ENCODE measurements at regions not wholly inside any gene's neighbourhood (a gene's known extent, or its start where the extent isn't known, plus 50 kb on each side); places are given as distances from the start of the nearest gene placed in this dataset.

DNA sequence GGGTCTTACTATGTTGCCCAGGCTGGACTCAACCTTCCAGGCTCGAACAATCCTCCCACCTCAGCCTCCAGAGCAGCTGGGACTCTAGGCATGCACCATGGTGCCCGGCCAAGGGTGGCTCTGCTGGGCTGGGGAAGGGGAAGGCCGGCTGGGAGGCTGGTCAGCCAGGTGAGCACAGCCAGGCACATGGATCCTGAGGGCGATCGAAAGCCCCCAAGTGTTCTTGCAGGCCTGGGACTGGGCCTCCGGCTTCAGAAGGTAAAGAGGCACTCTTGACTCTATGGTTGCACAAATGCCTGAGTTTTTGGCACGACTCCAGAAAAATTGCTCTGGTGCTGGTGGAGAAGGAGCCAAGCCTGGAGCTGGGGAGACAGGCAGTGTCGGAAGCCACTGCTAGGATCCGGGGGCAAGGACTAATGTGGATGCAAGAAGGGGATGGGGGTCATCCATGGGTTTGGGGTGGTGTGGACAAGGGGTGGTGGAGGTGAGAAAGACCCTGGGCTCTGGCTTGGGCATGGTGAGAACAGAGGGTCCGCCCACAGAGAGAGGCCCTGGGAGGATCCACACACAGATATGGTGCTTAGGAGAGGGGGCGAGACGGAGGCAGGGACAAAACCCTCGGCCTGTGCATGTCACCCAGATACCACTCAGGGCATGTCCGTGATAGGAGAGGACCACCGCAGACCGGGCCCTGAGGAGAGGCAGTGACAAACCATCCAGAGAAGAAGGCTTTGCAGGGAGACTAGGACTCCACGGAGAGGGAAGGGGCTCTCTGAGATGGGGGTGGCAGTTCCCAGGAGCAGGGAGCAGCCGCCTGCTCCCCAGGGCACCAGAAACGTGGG, 51.1 kb upstream of the COL5A1 start:
- no peaks in the 10 kb centered on the region for H3K27me3 ChIP-seq
- no peak overlapping the region for H3K4me3 ChIP-seq
- TF ChIP-seq, protein P1, sequence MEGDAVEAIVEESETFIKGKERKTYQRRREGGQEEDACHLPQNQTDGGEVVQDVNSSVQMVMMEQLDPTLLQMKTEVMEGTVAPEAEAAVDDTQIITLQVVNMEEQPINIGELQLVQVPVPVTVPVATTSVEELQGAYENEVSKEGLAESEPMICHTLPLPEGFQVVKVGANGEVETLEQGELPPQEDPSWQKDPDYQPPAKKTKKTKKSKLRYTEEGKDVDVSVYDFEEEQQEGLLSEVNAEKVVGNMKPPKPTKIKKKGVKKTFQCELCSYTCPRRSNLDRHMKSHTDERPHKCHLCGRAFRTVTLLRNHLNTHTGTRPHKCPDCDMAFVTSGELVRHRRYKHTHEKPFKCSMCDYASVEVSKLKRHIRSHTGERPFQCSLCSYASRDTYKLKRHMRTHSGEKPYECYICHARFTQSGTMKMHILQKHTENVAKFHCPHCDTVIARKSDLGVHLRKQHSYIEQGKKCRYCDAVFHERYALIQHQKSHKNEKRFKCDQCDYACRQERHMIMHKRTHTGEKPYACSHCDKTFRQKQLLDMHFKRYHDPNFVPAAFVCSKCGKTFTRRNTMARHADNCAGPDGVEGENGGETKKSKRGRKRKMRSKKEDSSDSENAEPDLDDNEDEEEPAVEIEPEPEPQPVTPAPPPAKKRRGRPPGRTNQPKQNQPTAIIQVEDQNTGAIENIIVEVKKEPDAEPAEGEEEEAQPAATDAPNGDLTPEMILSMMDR (IDR thresholded peaks at IDR 0.05): no peak
- DNase-seq: no peak
- intact Hi-C loops (cut with DNase I): no loop called here
- peak; percentile 37 for ATAC-seq
- H3K9me3 ChIP-seq: no peaks in the 10 kb centered on the region
- no peaks in the 10 kb centered on the region for H3K4me1 ChIP-seq
- no peaks in the 10 kb centered on the region for H3K36me3 ChIP-seq
- no peak overlapping the region for H3K27ac ChIP-seq

DNA sequence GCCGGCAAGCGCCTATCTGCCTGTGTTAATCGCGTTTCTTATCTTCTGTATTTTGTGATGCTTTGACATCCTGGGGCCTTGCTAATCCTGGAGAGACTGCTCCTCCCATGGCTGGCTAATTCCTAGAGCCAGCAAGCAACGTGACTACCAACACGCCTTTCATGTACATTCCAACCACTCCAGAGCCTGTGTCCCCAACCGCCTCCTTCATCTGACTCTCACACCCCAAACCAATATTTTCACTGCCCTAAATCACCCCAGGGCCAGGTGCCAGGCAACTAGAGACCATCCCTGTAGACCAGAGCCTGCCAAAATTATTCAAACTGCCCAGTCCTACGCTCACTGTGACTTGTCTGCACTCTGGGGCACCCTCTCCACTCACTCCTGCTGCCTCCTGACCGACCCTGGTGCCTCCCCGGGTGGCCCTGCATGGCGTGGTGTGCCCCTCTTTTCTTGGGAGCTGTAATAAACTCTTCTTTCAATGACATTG, 50.5 kb upstream of the COL5A1 start:
- Histone ChIP-seq H3K4me1 (no peaks in the 10 kb centered on the region), H3K27ac (no peak overlapping the region), H3K9me3 (no peaks in the 10 kb centered on the region), H3K27me3 (no peaks in the 10 kb centered on the region), H3K4me3 (no peak overlapping the region), H3K36me3 (no peaks in the 10 kb centered on the region)
- ATAC-seq (peak; percentile 13), DNase-seq (no peak)
- TF ChIP-seq, protein P1 (IDR thresholded peaks at IDR 0.05): no peak
- intact Hi-C loops (cut with DNase I): no loop called here

DNA sequence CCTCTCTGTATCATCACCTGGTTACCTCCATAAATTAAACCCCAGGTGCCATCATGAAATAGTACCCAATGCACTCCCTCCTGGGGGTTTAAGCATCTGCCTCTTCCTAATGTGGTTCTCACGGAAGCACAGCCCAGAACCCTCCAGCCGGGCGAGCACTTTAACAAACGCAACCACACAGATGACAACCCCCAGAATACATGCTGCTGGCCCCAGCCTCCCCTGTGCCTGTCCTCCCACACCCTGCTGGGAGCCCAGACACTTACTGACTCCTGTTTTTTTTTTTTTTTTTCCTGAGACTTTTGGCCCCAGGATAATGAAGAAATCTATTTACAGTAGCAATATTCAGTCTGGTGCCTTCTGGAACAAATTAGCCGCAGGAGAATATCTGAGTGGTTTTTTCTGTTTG, 50.0 kb upstream of the COL5A1 start:
- H3K27ac ChIP-seq: no peak overlapping the region
- no peak for ATAC-seq
- no peak for DNase-seq

More for the DNA sequence above, 50.0 kb upstream of the COL5A1 start:
- Histone ChIP-seq H3K9me3 (no peaks in the 10 kb centered on the region), H3K4me3 (no peak overlapping the region), H3K27me3 (no peaks in the 10 kb centered on the region), H3K36me3 (no peaks in the 10 kb centered on the region), H3K4me1 (no peaks in the 10 kb centered on the region)
- intact Hi-C loops (cut with DNase I): no loop called here
- TF ChIP-seq, protein P1 (IDR thresholded peaks at IDR 0.05): no peak
